Caco-2 (cell line): ENCODE measurements at regions not wholly inside any gene's neighbourhood (a gene's known extent, or its start where the extent isn't known, plus 50 kb on each side); places are given as distances from the start of the nearest gene placed in this dataset.
"Not testable (repeated sequence)": the region's sequence is repeated elsewhere in the genome, so short reads cannot be mapped to it uniquely, and the experiment has no call there.

ENCODE experiments used
- BruUV-seq: library from RNA; stranded (reverse); fragments of 400-500 nt; replicated peaks from 2 replicates; lab custom pipeline; 2021; lab: Mats Ljungman, UMichigan
- CTCF ChIA-PET: fragments of 300-600 bp; sonication (Branson Sonifier 250); formaldehyde crosslinking; loops from one replicate; lab custom pipeline; 2022; ENCODE audit warnings: antibody characterized with exemption; lab: Charles Lee
- POLR2A ChIA-PET: fragments of 300-600 bp; sonication (Branson Sonifier 250); formaldehyde crosslinking; loops from one replicate; lab custom pipeline; 2022; ENCODE audit warnings: antibody characterized with exemption; lab: Charles Lee
- DNase-seq, 2 experiments: peaks; one replicate each; pipeline versions ENCODE4 v3.0.0 to v3.0.0-alpha.2; 2020 to 2022
- H3K27me3 ChIP-seq: replicated peaks from 2 replicates; pipeline ENCODE4 v1.6.0; 2011; ENCODE audit warnings: low read length; ENCODE audit not compliant: control insufficient read depth, insufficient read depth
- H3K36me3 ChIP-seq: 2 replicates; pipeline ENCODE4 v1.5.1; 2011; ENCODE audit warnings: low read length; ENCODE audit not compliant: control insufficient read depth, insufficient read depth
- H3K4me1 ChIP-seq: fragments of 250-450 bp; sonication (Bioruptor Pico); 2 replicates; pipeline ENCODE4 v1.5.1; 2020; ENCODE audit warnings: mild to moderate bottlenecking
- H3K4me3 ChIP-seq: 2 replicates; pipeline ENCODE4 v1.5.1; 2011; ENCODE audit warnings: low read depth, mild to moderate bottlenecking, control low read depth, low read length
- H3K9me3 ChIP-seq: fragments of 250-450 bp; sonication (Bioruptor Pico); 2 replicates; pipeline ENCODE4 v1.5.1; 2020; ENCODE audit warnings: mild to moderate bottlenecking, moderate library complexity
- H3K27ac Mint-ChIP-seq: one replicate; pipeline ENCODE4 v1.8.0; 2022; ENCODE audit warnings: mixed read lengths; ENCODE audit not compliant: unreplicated experiment
- H3K27me3 Mint-ChIP-seq: one replicate; pipeline ENCODE4 v1.8.0; 2022; ENCODE audit warnings: mixed read lengths; ENCODE audit not compliant: insufficient read depth, unreplicated experiment
- H3K36me3 Mint-ChIP-seq: one replicate; pipeline ENCODE4 v1.8.0; 2022; ENCODE audit warnings: mild to moderate bottlenecking, mixed read lengths; ENCODE audit not compliant: insufficient read depth, unreplicated experiment
- H3K4me1 Mint-ChIP-seq: one replicate; pipeline ENCODE4 v1.8.0; 2022; ENCODE audit warnings: low read depth, mixed read lengths; ENCODE audit not compliant: unreplicated experiment
- H3K4me3 Mint-ChIP-seq: one replicate; pipeline ENCODE4 v1.8.0; 2022; ENCODE audit warnings: mild to moderate bottlenecking, moderate library complexity, mixed read lengths; ENCODE audit not compliant: unreplicated experiment
- H3K9me3 Mint-ChIP-seq: one replicate; pipeline ENCODE4 v1.8.0; 2022; ENCODE audit warnings: mixed read lengths; ENCODE audit not compliant: unreplicated experiment
- intact Hi-C: fragments of 100-400 bp; cut with micrococcal nuclease; formaldehyde crosslinking; loops from one replicate; pipeline ENCODE4 v1.10.0; 2022; ENCODE audit not compliant: unreplicated experiment
- TF ChIP-seq, protein P1 (sequence below), 2 experiments: fragments of 200-600 bp in 1 of 2; IDR thresholded peaks; 1 replicate in 1 of 2; 2 replicates in 1 of 2; pipeline versions ENCODE4 v1.5.1 to v1.8.0; 2011 to 2022; ENCODE audit warnings: antibody characterized with exemption in 1 of 2, control low read depth in 1 of 2, inconsistent platforms in 1 of 2, low read depth in 1 of 2, low read length in 1 of 2, mild to moderate bottlenecking in 1 of 2, moderate library complexity in 1 of 2; ENCODE audit not compliant: insufficient read depth in 1 of 2, severe bottlenecking in 1 of 2, unreplicated experiment in 1 of 2

DNA sequence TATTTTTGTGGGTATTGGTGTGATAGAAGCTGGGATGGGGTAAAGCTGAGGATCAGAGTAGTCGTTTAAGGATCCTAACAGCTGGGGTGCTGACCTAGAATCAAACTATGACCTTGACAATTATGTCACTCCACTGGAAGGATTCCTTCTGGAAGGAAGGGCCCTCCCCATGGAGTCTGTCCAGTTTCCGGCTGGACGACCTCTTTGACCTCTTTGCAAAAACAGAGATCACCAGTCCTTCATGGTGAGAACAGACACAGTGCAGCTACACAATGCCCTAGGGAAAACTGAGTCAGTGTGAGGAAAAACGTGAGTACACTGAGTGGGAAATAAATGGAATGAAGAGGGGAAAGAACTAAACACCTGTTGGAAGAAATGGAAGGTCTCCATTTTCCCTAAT is 445.6 kb downstream of the MAT2B start:
- no peaks in the 10 kb centered on the region for H3K9me3 Mint-ChIP-seq
- peaks cover 20% of the 10 kb centered on the region for H3K27me3 Mint-ChIP-seq
- no peak overlapping the region for H3K4me3 Mint-ChIP-seq
- no peaks in the 10 kb centered on the region for H3K36me3 Mint-ChIP-seq
- H3K36me3 ChIP-seq: no peaks in the 10 kb centered on the region
- POLR2A ChIA-PET: no interaction called here
- no TSS peak for BruUV-seq
- H3K4me1 Mint-ChIP-seq: no peaks in the 10 kb centered on the region
- CTCF ChIA-PET: no interaction called here
- intact Hi-C loops: no loop called here
- no peak overlapping the region for H3K4me3 ChIP-seq
- DNase-seq: no peak
- TF ChIP-seq, protein P1, sequence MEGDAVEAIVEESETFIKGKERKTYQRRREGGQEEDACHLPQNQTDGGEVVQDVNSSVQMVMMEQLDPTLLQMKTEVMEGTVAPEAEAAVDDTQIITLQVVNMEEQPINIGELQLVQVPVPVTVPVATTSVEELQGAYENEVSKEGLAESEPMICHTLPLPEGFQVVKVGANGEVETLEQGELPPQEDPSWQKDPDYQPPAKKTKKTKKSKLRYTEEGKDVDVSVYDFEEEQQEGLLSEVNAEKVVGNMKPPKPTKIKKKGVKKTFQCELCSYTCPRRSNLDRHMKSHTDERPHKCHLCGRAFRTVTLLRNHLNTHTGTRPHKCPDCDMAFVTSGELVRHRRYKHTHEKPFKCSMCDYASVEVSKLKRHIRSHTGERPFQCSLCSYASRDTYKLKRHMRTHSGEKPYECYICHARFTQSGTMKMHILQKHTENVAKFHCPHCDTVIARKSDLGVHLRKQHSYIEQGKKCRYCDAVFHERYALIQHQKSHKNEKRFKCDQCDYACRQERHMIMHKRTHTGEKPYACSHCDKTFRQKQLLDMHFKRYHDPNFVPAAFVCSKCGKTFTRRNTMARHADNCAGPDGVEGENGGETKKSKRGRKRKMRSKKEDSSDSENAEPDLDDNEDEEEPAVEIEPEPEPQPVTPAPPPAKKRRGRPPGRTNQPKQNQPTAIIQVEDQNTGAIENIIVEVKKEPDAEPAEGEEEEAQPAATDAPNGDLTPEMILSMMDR (IDR thresholded peaks at IDR 0.05; ENCODE audit: insufficient read depth in 1 of 2, low read depth in 1 of 2, low read length in 1 of 2, severe bottlenecking in 1 of 2, unreplicated experiment in 1 of 2): no peak
- H3K27ac Mint-ChIP-seq: no peak overlapping the region
- no peaks in the 10 kb centered on the region for H3K27me3 ChIP-seq
- no peaks in the 10 kb centered on the region for H3K4me1 ChIP-seq
- H3K9me3 ChIP-seq: no peaks in the 10 kb centered on the region

DNA sequence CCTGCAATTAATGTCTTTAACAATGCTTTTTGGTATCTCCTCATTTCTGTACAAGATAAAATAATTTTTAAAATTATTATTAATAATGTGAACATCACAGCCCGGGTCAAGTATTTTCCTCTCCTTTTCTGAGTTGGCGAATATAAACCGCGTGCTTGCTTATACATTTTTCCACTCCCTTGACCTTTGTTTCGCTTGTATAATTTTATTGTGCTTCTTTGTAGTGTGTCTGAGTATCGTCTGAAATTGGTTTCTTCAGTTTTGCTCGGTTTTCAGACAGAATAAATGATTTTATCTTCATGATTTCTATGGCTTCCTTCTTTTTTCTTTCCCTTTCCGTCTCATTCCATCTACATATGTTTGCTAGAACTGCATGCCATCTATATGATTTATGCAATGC is 448.5 kb downstream of the MAT2B start:
- POLR2A ChIA-PET: no interaction called here
- Mint-ChIP-seq H3K9me3 (no peaks in the 10 kb centered on the region), H3K4me1 (no peaks in the 10 kb centered on the region), H3K36me3 (no peaks in the 10 kb centered on the region), H3K27me3 (peaks cover 10% of the 10 kb centered on the region), H3K27ac (no peak overlapping the region), H3K4me3 (no peak overlapping the region)
- TF ChIP-seq, protein P1 (IDR thresholded peaks at IDR 0.05; ENCODE audit: insufficient read depth in 1 of 2, low read depth in 1 of 2, low read length in 1 of 2, severe bottlenecking in 1 of 2, unreplicated experiment in 1 of 2): no peak
- CTCF ChIA-PET: no interaction called here
- no peak for DNase-seq
- H3K27me3 ChIP-seq: no peaks in the 10 kb centered on the region
- no TSS peak for BruUV-seq
- no peaks in the 10 kb centered on the region for H3K9me3 ChIP-seq
- intact Hi-C loops: no loop called here
- H3K4me3 ChIP-seq: no peak overlapping the region
- no peaks in the 10 kb centered on the region for H3K36me3 ChIP-seq
- no peaks in the 10 kb centered on the region for H3K4me1 ChIP-seq

DNA sequence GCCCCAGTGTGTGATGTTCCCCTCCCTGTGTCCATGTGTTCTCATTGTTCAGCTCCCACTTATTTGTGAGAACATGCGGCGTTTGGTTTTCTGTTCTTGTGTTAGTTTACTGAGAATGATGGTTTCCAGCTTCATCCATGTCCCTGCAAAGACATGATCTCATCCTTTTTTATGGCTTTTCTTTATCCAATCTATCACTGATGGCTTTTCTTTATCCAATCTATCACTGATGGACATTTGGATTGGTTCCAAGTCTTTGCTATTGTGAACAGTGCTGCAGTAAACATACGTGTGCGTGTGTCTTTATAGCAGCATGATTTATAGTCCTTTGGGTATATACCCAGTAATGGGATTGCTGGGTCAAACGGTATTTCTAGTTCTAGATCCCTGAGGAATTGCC is 455.8 kb downstream of the MAT2B start:
- DNase-seq, BruUV-seq, H3K4me3 ChIP-seq, H3K9me3 ChIP-seq, H3K4me1 Mint-ChIP-seq, H3K4me1 ChIP-seq, H3K27me3 ChIP-seq, H3K36me3 ChIP-seq, H3K36me3 Mint-ChIP-seq, POLR2A ChIA-PET, intact Hi-C loops, H3K27me3 Mint-ChIP-seq, CTCF ChIA-PET, H3K27ac Mint-ChIP-seq, H3K9me3 Mint-ChIP-seq, H3K4me3 Mint-ChIP-seq: not testable (repeated sequence)

DNA sequence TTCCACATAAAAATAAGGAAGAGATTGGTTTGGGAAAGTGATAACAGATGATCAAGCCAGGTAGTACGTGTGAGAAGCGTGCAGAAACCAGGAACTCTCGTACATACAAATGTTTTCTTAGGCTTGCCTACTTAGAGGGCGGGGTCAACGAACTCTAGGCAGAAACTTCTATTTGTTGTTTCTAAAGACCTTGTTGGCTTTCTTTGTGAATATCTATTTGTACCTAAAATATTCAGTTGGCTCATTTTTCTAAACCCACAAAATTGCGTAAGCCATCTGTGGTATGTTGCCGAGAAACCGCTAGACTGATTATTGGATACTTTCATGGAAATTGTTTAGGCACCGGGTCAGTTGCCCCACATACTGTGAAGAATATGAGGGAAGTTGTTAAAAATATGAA is 458.5 kb downstream of the MAT2B start:
- H3K27ac Mint-ChIP-seq: no peak overlapping the region
- H3K9me3 Mint-ChIP-seq: no peaks in the 10 kb centered on the region
- CTCF ChIA-PET: no interaction called here
- H3K36me3 Mint-ChIP-seq: no peaks in the 10 kb centered on the region
- Histone ChIP-seq H3K4me1 (no peaks in the 10 kb centered on the region), H3K27me3 (no peaks in the 10 kb centered on the region), H3K36me3 (no peaks in the 10 kb centered on the region), H3K4me3 (no peak overlapping the region), H3K9me3 (no peaks in the 10 kb centered on the region)
- no peaks in the 10 kb centered on the region for H3K27me3 Mint-ChIP-seq
- H3K4me1 Mint-ChIP-seq: no peaks in the 10 kb centered on the region
- no peak for DNase-seq
- no TSS peak for BruUV-seq
- POLR2A ChIA-PET: no interaction called here
- intact Hi-C loops: no loop called here
- TF ChIP-seq, protein P1 (IDR thresholded peaks at IDR 0.05; ENCODE audit: insufficient read depth in 1 of 2, low read depth in 1 of 2, low read length in 1 of 2, severe bottlenecking in 1 of 2, unreplicated experiment in 1 of 2): no peak
- H3K4me3 Mint-ChIP-seq: no peak overlapping the region
